ENCODE measurements at regions not wholly inside any gene's neighbourhood (a gene's known extent, or its start where the extent isn't known, plus 50 kb on each side); places are given as distances from the start of the nearest gene placed in this dataset.

GRCh38 chr13:100803091-100803490 is 128.5 kb upstream of the TMTC4 start:
- TF ChIP-seq SRSF1 (IDR thresholded peaks at IDR 0.05; ENCODE audit: low read depth, low read length) (no peak), ZNF436 (CRISPR knock-in tag; IDR thresholded peaks at IDR 0.05) (no peak)
